HEK293T (cell line): ENCODE measurements at regions not wholly inside any gene's neighbourhood (a gene's known extent, or its start where the extent isn't known, plus 50 kb on each side); places are given as distances from the start of the nearest gene placed in this dataset.

Experiments
- CTCF ChIA-PET: fragments of 350-600 bp; formaldehyde crosslinking; extraction: SDS; loops from one replicate; lab custom pipeline; 2021; ENCODE audit warnings: antibody characterized with exemption, inconsistent platforms; lab: Yijun Ruan, JAX
- POLR2A ChIA-PET: fragments of 350-600 bp; formaldehyde crosslinking; extraction: SDS; loops from one replicate; lab custom pipeline; 2020; ENCODE audit warnings: antibody characterized with exemption, inconsistent platforms; lab: Yijun Ruan, JAX
- DNase-seq: peaks from one replicate; pipeline ENCODE4 v3.0.0; 2012; ENCODE audit warnings: mixed read lengths; ENCODE audit errors: extremely low spot score
- ARNT ChIP-seq: fragments of 450-650 bp; IDR thresholded peaks from 2 replicates; pipeline ENCODE4 v1.6.1; 2017; ENCODE audit warnings: mild to moderate bottlenecking
- BHLHE40 ChIP-seq: fragments of 450-650 bp; IDR thresholded peaks from 2 replicates; pipeline ENCODE4 v1.6.1; 2016; ENCODE audit warnings: mild to moderate bottlenecking, moderate library complexity, borderline replicate concordance
- CTBP1 ChIP-seq: fragments of 450-650 bp; IDR thresholded peaks from 2 replicates; pipeline ENCODE4 v1.6.1; 2016; ENCODE audit warnings: borderline replicate concordance
- ELF4 ChIP-seq: fragments of 450-650 bp; IDR thresholded peaks from 2 replicates; pipeline ENCODE4 v1.6.1; 2017; ENCODE audit warnings: antibody characterized with exemption
- FOXA1 ChIP-seq: fragments of 450-650 bp; IDR thresholded peaks from 2 replicates; pipeline ENCODE4 v1.6.1; 2016; ENCODE audit warnings: mild to moderate bottlenecking
- FOXK2 ChIP-seq: fragments of 450-650 bp; IDR thresholded peaks from 2 replicates; pipeline ENCODE4 v1.6.1; 2016; ENCODE audit warnings: mild to moderate bottlenecking
- FOXM1 ChIP-seq: fragments of 450-650 bp; IDR thresholded peaks from 2 replicates; pipeline ENCODE4 v1.6.1; 2017; ENCODE audit warnings: mild to moderate bottlenecking, borderline replicate concordance
- HDGF ChIP-seq: fragments of 450-650 bp; IDR thresholded peaks from 2 replicates; pipeline ENCODE4 v1.6.1; 2017; ENCODE audit warnings: antibody characterized with exemption, borderline replicate concordance
- L3MBTL2 ChIP-seq: fragments of 450-650 bp; conservative IDR thresholded peaks from 2 replicates; pipeline ENCODE4 v1.6.1; 2016; ENCODE audit warnings: mild to moderate bottlenecking
- LEF1 ChIP-seq: fragments of 450-650 bp; IDR thresholded peaks from 2 replicates; pipeline ENCODE4 v1.6.1; 2017; ENCODE audit warnings: mild to moderate bottlenecking, borderline replicate concordance
- NFRKB ChIP-seq: fragments of 450-650 bp; IDR thresholded peaks from 2 replicates; pipeline ENCODE4 v1.6.1; 2016; ENCODE audit warnings: mild to moderate bottlenecking, moderate library complexity
- SP1 ChIP-seq: fragments of 450-650 bp; IDR thresholded peaks from 2 replicates; pipeline ENCODE4 v1.6.1; 2017
- SUZ12 ChIP-seq: fragments of 450-650 bp; IDR thresholded peaks from 2 replicates; pipeline ENCODE4 v1.6.1; 2016; ENCODE audit warnings: mild to moderate bottlenecking
- TARDBP ChIP-seq: fragments of 450-650 bp; IDR thresholded peaks from 2 replicates; pipeline ENCODE4 v1.6.1; 2016
- ZNF384 ChIP-seq: fragments of 450-650 bp; IDR thresholded peaks from 2 replicates; pipeline ENCODE4 v1.6.1; 2016
- TF ChIP-seq, protein P1 (sequence below): fragments of 450-650 bp; IDR thresholded peaks from 2 replicates; pipeline ENCODE4 v1.6.1; 2016

GRCh38 chr1:229867726-229868125 is 199.3 kb upstream of the GALNT2 start:
- POLR2A ChIA-PET, result no interaction called here
- DNase-seq, result no peak
- CTCF ChIA-PET, result no interaction called here
- TF ChIP-seq, protein P1, sequence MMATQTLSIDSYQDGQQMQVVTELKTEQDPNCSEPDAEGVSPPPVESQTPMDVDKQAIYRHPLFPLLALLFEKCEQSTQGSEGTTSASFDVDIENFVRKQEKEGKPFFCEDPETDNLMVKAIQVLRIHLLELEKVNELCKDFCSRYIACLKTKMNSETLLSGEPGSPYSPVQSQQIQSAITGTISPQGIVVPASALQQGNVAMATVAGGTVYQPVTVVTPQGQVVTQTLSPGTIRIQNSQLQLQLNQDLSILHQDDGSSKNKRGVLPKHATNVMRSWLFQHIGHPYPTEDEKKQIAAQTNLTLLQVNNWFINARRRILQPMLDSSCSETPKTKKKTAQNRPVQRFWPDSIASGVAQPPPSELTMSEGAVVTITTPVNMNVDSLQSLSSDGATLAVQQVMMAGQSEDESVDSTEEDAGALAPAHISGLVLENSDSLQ, result no peak
- TF ChIP-seq FOXA1 (no peak), ARNT (no peak)

GRCh38 chr1:229869240-229869639 is 197.8 kb upstream of the GALNT2 start:
- CTCF ChIA-PET, result interaction anchor here (0.8 kb wide), 1 partner anchor 20 kb away, joined by 6 read pairs; no protein-coding TSS in a partner anchor
- no peak for DNase-seq

DNA sequence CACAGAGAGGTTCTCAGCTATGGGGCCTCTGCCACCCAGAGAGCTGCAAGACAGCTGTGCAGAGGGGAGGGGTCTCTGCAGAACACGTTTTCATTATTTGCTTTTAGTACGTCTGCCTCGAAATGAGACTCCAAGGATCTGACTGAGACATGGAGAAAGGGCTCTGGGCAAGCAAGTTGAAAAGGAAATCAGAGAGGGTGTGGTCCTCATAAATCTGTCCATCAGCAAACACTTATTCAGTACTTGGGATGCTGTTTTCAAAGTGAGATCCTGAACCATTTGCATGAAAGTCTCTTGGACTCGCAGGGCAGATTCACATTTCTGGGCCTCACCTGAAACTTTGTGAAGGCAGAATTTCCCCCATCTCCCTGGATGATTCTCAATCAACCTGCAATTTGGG is 197.4 kb upstream of the GALNT2 start:
- POLR2A ChIA-PET, result no interaction called here
- DNase-seq, result no peak
- CTCF ChIA-PET, result interaction anchor here (0.8 kb wide), 1 partner anchor 21 kb away, joined by 6 read pairs; no protein-coding TSS in a partner anchor
- TF ChIP-seq ARNT, result no peak
- TF ChIP-seq ZNF384, result no peak
- TF ChIP-seq, protein P1, result peak; percentile 78

More at GRCh38 chr1:229869240-229869639, 197.8 kb upstream of the GALNT2 start:
- POLR2A ChIA-PET, result no interaction called here
- TF ChIP-seq CTBP1 (no peak), ZNF384 (no peak), FOXA1 (no peak), LEF1 (no peak), NFRKB (no peak), TARDBP (no peak), FOXM1 (no peak), HDGF (no peak), L3MBTL2 (no peak), ELF4 (no peak), SP1 (no peak), FOXK2 (no peak), ARNT (no peak), BHLHE40 (no peak), SUZ12 (no peak)
- TF ChIP-seq, protein P1, result no peak

GRCh38 chr1:229870381-229870780 is 196.7 kb upstream of the GALNT2 start:
- DNase-seq, result no peak
- POLR2A ChIA-PET, result no interaction called here
- CTCF ChIA-PET, result no interaction called here
- no peak for TF ChIP-seq FOXK2

DNA sequence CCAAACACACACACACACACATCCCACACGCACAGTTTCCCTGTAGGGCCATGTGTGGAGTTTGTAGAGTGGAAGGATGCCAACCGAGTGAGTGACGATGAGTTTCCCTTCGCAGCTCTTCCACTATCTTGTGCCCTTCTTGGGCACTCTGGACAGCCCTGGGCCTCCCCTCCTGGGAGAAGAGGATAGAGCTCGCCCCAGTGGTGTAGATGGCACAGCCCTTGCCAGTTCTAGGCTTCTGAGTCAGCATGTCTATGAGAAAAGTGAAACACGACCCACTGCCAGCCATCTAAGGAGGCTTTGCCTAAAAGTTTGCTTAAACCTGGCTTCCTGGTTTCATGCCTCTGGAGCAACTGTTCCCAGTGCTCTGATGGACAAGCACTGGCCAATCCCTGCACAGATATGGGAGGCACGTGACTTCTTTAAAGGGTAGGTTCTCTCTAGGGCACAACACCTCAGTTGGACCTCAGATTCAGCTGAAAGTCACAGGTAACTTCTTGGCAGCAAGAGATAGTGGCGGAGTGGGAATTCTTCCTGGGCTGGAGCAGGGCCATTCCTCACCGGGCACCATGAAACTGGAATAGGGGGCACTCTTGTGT is 195.9 kb upstream of the GALNT2 start:
- ChIA-PET POLR2A (interaction anchor here (1.3 kb wide), 1 partner anchor 9 kb away, joined by 3 read pairs; no protein-coding TSS in a partner anchor), CTCF (no interaction called here)
- no peak for DNase-seq
- no peak for TF ChIP-seq L3MBTL2

DNA sequence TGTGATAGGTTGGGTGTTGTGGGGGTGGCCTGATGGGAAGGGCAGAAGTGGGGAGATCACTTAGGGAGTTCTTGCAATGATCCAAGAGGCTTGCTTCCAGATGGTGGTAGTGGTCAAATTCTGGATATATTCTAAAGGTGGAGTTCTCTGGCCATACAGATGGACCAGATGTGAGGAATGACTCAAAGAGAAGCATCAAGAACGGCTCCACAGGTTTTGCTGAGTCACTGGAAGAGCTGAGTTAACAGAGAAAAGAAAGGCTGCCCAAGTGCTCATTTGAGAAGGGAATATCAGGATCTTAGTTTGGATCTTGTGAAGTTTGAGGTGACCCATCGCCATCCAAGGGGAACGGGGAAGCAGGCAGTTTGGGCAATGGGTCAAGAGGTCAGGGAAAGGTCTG is 192.9 kb upstream of the GALNT2 start:
- POLR2A ChIA-PET, result no interaction called here
- TF ChIP-seq CTBP1 (no peak), NFRKB (no peak)
- CTCF ChIA-PET, result no interaction called here
- DNase-seq, result no peak

GRCh38 chr1:229874609-229875008 is 192.4 kb upstream of the GALNT2 start:
- no peak for DNase-seq
- TF ChIP-seq ARNT, result no peak
- TF ChIP-seq TARDBP, result no peak
- no peak for TF ChIP-seq BHLHE40
- ChIA-PET POLR2A (no interaction called here), CTCF (no interaction called here)

DNA sequence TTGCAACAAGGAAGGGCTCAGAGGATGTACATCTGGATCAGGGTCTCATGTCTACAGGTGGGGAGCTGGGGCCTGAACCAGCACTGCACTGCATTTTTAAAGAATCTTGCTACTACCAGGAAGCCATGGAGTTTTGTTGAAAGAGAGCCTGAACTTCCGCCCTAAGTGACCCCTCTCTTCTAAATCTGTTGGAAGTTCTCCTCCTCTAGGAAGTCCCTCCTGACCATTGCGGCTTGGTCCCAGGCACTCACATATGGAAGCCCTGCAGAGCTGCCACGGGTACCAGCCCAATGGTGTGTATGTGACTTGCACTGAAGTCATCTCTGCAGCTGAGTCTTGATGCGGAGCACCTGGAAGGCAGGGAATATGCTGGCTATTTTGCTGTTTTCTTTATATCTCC is 192.0 kb upstream of the GALNT2 start:
- TF ChIP-seq BHLHE40 (no peak), HDGF (no peak), LEF1 (no peak), FOXA1 (no peak), CTBP1 (no peak), ARNT (no peak), TARDBP (no peak), ZNF384 (no peak), ELF4 (no peak), FOXM1 (no peak), FOXK2 (no peak), SUZ12 (no peak)
- TF ChIP-seq, protein P1, result no peak
- POLR2A ChIA-PET, result no interaction called here
- CTCF ChIA-PET, result no interaction called here

More for the DNA sequence above, 192.0 kb upstream of the GALNT2 start:
- no peak for DNase-seq
